HepG2 (cell line): ENCODE measurements at regions not wholly inside any gene's neighbourhood (a gene's known extent, or its start where the extent isn't known, plus 50 kb on each side); places are given as distances from the start of the nearest gene placed in this dataset.

Source experiments
- ATRX ChIP-seq: sonication (generic); formaldehyde crosslinking; IDR thresholded peaks from 2 replicates; pipeline ENCODE4 v1.4.0; 2020; ENCODE audit warnings: missing genetic modification reagents, borderline replicate concordance
- HNF4G ChIP-seq, 2 experiments: sonication (generic) in 1 of 2; formaldehyde crosslinking in 1 of 2; IDR thresholded peaks; 2 replicates each; pipeline versions ENCODE4 v1.4.0 to v1.6.1; 2011 to 2020; ENCODE audit warnings: borderline replicate concordance in 2 of 2, low read depth in 2 of 2, mild to moderate bottlenecking in 2 of 2, low read length in 1 of 2, missing genetic modification reagents in 1 of 2, moderate library complexity in 1 of 2
- PCBP1 ChIP-seq: fragments of 200-400 bp; formaldehyde crosslinking; IDR thresholded peaks from 2 replicates; pipeline ENCODE4 v1.6.1; 2017; ENCODE audit warnings: mild to moderate bottlenecking, low read depth, low read length, borderline replicate concordance
- TAF1 ChIP-seq: sonication (generic); formaldehyde crosslinking; IDR thresholded peaks from 2 replicates; pipeline ENCODE4 v1.4.0; 2020; ENCODE audit warnings: missing genetic modification reagents
- ZNF749 ChIP-seq: sonication (generic); formaldehyde crosslinking; IDR thresholded peaks from 2 replicates; pipeline ENCODE4 v1.8.0; 2022; ENCODE audit warnings: mild to moderate bottlenecking, missing genetic modification reagents, moderate library complexity, borderline replicate concordance
- ZNF878 ChIP-seq: sonication (generic); formaldehyde crosslinking; IDR thresholded peaks from 2 replicates; pipeline ENCODE4 v1.8.1; 2023; ENCODE audit warnings: mild to moderate bottlenecking, missing genetic modification reagents, moderate library complexity
- TF ChIP-seq, protein P1 (sequence below): sonication (generic); formaldehyde crosslinking; IDR thresholded peaks from 2 replicates; pipeline ENCODE4 v1.5.0; 2020; ENCODE audit warnings: mild to moderate bottlenecking, missing genetic modification reagents, moderate library complexity
- TF ChIP-seq, protein P2 (sequence below): sonication (generic); formaldehyde crosslinking; IDR thresholded peaks from 2 replicates; pipeline ENCODE4 v1.5.1; 2020; ENCODE audit warnings: mild to moderate bottlenecking, missing genetic modification reagents, borderline replicate concordance
- TF ChIP-seq, protein P3 (sequence below): sonication (generic); formaldehyde crosslinking; conservative IDR thresholded peaks from 2 replicates; pipeline ENCODE4 v1.4.0; 2020; ENCODE audit warnings: mild to moderate bottlenecking, missing genetic modification reagents, moderate library complexity

DNA sequence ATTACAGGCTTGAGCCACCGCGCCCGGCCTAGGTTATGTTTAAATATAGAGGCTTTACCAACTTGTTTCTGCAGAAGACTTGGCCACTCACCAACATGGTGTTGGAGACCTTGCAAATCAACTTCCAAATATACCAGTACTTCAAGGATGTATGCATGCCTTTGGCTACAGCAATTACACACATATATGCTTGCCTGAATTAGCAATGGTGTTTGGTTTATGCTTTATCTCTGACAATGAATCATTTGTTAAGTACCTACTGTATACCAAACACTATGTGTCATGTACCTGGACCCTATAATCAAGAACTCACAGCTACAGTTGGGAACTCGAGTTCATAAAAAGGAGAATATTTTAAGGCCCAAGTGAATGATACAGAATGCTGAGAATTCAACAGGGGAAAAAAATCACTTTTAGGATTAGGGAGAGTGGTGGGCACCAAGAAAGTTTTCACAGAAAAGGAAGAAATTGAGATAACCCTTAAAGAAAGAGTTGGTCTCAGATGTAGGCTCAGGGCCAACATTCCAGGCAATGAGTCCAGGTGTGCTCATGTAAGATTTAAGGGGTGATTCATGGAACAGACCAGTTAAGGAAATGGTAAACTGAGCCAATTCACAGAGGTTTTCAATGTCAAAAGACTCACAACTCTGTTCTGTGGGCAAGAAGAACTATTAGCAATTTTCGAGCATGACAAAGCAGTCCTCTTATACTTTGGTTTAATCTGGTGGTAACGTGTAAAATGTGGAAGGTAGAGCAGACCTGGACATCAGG lies 98.9 kb downstream of the BCOR start:
- TF ChIP-seq, protein P1, sequence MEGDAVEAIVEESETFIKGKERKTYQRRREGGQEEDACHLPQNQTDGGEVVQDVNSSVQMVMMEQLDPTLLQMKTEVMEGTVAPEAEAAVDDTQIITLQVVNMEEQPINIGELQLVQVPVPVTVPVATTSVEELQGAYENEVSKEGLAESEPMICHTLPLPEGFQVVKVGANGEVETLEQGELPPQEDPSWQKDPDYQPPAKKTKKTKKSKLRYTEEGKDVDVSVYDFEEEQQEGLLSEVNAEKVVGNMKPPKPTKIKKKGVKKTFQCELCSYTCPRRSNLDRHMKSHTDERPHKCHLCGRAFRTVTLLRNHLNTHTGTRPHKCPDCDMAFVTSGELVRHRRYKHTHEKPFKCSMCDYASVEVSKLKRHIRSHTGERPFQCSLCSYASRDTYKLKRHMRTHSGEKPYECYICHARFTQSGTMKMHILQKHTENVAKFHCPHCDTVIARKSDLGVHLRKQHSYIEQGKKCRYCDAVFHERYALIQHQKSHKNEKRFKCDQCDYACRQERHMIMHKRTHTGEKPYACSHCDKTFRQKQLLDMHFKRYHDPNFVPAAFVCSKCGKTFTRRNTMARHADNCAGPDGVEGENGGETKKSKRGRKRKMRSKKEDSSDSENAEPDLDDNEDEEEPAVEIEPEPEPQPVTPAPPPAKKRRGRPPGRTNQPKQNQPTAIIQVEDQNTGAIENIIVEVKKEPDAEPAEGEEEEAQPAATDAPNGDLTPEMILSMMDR (CRISPR knock-in tag) = no peak
- TF ChIP-seq, protein P2, sequence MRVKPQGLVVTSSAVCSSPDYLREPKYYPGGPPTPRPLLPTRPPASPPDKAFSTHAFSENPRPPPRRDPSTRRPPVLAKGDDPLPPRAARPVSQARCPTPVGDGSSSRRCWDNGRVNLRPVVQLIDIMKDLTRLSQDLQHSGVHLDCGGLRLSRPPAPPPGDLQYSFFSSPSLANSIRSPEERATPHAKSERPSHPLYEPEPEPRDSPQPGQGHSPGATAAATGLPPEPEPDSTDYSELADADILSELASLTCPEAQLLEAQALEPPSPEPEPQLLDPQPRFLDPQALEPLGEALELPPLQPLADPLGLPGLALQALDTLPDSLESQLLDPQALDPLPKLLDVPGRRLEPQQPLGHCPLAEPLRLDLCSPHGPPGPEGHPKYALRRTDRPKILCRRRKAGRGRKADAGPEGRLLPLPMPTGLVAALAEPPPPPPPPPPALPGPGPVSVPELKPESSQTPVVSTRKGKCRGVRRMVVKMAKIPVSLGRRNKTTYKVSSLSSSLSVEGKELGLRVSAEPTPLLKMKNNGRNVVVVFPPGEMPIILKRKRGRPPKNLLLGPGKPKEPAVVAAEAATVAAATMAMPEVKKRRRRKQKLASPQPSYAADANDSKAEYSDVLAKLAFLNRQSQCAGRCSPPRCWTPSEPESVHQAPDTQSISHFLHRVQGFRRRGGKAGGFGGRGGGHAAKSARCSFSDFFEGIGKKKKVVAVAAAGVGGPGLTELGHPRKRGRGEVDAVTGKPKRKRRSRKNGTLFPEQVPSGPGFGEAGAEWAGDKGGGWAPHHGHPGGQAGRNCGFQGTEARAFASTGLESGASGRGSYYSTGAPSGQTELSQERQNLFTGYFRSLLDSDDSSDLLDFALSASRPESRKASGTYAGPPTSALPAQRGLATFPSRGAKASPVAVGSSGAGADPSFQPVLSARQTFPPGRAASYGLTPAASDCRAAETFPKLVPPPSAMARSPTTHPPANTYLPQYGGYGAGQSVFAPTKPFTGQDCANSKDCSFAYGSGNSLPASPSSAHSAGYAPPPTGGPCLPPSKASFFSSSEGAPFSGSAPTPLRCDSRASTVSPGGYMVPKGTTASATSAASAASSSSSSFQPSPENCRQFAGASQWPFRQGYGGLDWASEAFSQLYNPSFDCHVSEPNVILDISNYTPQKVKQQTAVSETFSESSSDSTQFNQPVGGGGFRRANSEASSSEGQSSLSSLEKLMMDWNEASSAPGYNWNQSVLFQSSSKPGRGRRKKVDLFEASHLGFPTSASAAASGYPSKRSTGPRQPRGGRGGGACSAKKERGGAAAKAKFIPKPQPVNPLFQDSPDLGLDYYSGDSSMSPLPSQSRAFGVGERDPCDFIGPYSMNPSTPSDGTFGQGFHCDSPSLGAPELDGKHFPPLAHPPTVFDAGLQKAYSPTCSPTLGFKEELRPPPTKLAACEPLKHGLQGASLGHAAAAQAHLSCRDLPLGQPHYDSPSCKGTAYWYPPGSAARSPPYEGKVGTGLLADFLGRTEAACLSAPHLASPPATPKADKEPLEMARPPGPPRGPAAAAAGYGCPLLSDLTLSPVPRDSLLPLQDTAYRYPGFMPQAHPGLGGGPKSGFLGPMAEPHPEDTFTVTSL (CRISPR knock-in tag) = no peak
- TF ChIP-seq HNF4G (IDR thresholded peaks at IDR 0.05; ENCODE audit: borderline replicate concordance, low read depth, low read length) (no peak), HNF4G (CRISPR knock-in tag; IDR thresholded peaks at IDR 0.05; ENCODE audit: borderline replicate concordance, low read depth) (no peak), ZNF878 (CRISPR knock-in tag) (no peak), ZNF749 (CRISPR knock-in tag) (no peak), PCBP1 (no peak), TAF1 (CRISPR knock-in tag) (no peak), ATRX (no peak)
- TF ChIP-seq, protein P3, sequence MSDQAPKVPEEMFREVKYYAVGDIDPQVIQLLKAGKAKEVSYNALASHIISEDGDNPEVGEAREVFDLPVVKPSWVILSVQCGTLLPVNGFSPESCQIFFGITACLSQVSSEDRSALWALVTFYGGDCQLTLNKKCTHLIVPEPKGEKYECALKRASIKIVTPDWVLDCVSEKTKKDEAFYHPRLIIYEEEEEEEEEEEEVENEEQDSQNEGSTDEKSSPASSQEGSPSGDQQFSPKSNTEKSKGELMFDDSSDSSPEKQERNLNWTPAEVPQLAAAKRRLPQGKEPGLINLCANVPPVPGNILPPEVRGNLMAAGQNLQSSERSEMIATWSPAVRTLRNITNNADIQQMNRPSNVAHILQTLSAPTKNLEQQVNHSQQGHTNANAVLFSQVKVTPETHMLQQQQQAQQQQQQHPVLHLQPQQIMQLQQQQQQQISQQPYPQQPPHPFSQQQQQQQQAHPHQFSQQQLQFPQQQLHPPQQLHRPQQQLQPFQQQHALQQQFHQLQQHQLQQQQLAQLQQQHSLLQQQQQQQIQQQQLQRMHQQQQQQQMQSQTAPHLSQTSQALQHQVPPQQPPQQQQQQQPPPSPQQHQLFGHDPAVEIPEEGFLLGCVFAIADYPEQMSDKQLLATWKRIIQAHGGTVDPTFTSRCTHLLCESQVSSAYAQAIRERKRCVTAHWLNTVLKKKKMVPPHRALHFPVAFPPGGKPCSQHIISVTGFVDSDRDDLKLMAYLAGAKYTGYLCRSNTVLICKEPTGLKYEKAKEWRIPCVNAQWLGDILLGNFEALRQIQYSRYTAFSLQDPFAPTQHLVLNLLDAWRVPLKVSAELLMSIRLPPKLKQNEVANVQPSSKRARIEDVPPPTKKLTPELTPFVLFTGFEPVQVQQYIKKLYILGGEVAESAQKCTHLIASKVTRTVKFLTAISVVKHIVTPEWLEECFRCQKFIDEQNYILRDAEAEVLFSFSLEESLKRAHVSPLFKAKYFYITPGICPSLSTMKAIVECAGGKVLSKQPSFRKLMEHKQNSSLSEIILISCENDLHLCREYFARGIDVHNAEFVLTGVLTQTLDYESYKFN (CRISPR knock-in tag) = no peak
